Esophagus mucosa (tissue), 1 donor: ENCODE measurements at regions not wholly inside any gene's neighbourhood (a gene's known extent, or its start where the extent isn't known, plus 50 kb on each side); places are given as distances from the start of the nearest gene placed in this dataset.
"Not testable (repeated sequence)": the region's sequence is repeated elsewhere in the genome, so short reads cannot be mapped to it uniquely, and the experiment has no call there.

Experiments
- ATAC-seq: fragments of 200-7000 bp; cut with Tn5 transposase; one replicate; pipeline ENCODE4 v1.9.1; 2020
- donor health status: DM: yes; HTN: yes; CAD: no.

DNA sequence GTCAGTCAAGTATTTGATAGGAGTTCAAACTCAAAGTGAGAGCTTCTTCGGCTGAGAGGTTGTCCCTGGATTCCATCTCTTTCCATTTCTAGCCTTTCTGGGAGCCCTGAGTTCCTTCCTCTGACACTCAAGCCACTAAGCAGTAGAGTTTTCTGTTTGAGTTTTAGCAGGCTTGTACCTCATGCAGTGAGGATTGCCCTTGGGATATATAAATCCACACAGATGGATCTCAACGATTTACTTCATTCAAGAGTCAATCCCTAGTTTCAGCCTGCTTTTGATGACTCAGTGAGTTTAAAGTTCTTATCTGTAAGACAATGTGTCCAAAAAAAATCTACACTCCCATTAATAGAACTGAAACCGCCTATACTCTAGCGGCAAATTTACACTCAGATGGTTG lies 2240.9 kb upstream of the WWC1 start:
- no peak for ATAC-seq

DNA sequence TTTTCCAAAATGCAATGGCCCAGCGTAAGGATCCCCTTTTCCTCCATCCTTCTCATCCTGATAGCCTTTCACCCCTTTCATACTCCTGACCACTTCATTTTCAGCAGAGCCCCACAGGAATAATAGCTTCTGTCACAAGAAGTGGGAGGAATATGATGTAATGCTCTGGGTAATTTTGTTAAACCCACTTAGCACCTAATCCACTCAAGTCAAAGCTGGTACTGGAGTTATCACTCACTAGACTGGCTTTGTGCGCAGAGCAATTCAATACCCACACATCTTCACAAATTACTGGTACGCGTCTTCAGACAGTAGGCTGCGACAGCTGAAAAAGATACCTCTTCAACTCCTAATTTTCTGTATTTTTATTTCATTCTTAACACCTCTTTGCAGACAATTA lies 2232.8 kb upstream of the WWC1 start:
- ATAC-seq = no peak

DNA sequence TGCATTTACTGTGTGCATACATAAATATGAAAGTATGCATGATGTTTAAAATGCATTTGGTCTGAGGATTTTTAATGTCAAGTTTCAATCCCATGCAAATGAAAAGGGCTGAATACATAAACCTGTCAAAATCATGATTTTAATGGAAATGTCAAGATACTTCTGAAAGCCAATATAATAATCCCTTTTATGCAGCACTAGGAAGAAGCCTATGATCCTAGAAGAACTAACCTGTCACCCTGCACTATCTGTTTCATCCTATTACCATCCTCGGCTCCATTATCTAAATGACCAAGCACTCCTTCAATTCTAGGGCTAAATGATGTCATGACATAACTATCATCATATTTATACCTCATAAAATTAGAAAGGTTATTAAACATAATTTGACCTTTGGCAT lies 2229.4 kb upstream of the WWC1 start:
- ATAC-seq = no peak

GRCh38 chr5:166062719-166063118 lies 2228.7 kb upstream of the WWC1 start:
- ATAC-seq = no peak

- no peak for ATAC-seq
Measured at GRCh38 chr5:166063261-166063660, 2228.2 kb upstream of the WWC1 start.

GRCh38 chr5:166068547-166069335 lies 2222.7 kb upstream of the WWC1 start:
- no peak for ATAC-seq

DNA sequence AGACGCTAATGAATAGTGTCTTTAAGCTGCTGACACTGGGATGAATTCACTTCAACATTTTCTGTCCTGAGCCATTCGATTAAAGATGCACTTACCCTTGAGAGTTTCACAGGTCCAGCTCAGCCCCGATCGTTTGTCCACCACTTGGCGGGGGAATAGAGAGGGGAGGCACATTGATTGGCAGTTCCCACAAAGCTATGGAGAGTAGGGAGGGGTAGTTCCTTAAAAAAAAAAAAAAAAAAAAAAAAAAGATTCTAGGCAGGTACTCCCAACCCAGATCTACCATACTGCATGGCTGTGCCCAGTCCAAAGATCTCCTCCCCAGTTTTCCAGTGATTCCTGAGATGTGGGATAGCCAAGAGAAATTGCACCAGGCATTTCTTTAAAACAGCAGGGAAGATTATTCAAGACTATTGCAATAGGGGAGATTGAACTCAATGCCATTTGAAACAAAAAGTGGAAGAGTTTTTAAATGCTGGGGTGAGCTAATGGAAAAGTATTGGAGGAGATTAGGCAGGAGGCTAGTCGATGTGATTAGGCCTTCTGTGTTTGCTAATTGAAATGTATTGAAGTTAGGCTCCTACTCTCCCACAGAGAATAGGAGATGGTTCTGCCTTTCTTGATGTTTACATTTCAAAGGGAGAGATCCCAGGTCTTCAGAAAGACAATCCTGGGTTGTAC lies 2217.4 kb upstream of the WWC1 start:
- ATAC-seq = no peak

DNA sequence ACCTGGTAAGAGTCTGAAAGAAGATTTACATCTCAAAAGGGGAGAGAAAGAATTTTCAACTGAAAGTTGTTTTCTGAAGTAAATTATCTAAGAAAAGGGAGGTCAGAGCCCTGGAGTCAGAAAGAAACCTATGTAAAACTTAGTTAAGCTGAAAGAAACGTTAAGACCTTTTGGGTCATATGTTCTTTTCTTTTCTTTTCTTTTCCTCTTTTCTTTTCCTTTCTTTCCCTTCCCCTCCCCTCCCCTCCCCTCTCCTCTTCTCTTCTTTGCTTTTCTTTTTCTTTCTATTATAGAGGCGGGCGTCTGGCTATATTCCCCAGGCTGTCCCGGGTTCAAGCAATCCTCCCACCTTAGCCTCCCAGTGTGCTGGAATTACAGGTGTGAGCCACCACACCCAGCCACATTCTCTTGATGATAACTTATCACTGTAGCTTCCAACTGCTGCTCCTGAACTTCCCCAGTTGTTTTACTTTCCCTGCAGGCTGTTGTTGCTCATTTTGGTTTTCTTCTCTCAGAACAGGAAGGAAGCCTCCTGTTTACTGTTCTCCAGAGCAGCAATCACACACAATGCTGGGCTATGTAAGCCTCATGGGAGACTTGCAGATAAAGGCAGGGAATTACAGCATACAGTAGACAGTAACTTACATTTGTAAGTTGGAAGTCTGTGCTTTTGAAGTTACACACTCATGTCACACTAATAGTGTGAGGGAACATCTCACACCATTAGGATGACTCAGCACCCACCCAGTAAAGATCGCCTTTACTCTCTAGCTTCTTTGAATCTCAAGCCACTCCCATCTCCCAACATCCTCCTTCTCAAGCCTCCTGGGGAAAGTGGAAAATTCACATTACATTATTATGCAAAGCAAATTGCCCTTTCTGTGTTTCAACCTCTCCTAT lies 2216.6 kb upstream of the WWC1 start:
- no peak for ATAC-seq

DNA sequence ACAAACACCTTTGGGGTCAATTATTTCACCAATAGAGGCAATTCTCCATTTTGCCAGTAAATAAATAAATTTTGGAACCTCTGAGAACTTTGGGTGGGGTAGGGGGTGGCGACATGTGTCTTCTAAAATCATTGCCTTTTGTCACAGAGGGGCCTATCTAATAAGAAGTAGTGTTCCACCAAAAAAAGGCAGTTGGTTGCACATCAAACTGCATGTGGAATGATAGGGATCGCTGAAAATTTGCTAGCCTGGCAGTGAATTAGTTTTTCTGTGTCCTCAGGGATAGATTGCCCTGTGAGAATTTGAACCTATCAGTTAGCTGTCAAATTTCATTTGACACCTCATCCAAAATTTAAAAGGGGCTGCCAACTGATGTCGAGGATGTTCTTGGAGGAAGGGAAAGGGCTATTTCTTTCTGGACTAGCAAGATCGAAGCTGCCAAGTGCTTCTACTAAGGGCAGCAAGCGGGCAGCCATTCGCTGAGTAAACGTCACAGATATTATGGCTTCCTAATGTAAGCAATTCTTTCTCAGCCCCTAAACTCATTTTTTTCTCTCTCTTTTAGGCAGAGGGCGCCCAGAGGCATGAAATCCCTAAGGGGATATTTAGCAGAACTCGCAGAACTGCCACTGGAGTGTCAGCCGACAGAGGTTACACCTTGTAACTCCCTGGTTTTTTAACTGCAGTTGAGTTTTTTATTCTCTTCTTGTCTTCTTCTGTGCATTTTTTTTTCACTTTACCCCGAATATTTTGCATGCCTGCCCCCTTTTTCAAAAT lies 2208.1 kb upstream of the WWC1 start:
- no peak for ATAC-seq

DNA sequence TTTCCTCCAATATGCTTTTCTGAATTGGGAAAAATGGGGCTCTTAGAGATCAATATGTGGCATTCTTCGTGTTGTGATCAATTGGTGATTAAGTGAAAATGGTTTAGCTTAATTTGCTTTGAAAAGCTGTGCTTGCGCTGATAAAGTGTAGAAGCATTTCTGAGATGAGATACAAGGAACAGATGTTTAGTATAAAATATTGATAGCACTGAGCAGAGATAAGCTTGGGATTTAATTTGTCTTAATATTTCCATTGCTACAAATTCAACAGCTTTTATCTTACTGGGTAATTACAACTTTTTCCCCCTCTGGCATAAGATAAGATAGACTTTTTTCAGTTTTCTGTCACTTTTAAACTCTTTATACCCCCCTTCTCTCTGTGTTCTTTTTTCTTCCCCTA lies 2204.9 kb upstream of the WWC1 start:
- ATAC-seq = no peak

DNA sequence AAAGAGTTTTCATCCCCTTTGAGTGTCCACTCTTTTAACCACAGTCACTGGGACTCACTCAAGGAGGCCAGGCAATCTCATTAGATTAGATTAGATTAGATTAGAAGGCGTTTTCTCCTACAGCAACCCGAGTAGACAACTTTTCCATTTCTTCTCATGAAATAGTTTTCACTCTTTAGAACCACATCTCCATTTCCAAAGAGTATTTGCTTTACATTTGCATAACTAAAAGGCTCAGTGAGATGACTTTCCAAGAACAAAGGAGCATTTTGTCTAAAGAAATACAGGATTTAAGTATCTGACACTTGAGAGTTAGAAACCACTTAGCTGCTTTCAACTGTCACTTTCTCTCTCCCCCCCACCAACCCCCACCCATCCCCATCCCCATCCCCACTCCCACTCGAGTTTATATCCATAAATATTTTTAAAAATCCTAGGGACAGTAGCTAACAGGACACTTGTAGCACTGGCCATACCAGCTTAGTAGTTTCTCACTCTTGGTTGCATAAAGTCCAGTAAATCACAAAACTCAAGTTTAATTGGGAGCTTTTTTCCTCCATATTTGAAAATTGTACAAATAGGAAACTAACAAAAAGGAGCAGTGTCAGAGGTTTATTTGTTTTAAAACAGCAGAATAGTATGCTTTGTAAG lies 2202.9 kb upstream of the WWC1 start:
- no peak for ATAC-seq

- ATAC-seq = no peak
Measured at GRCh38 chr5:166091931-166092330, 2199.5 kb upstream of the WWC1 start.

DNA sequence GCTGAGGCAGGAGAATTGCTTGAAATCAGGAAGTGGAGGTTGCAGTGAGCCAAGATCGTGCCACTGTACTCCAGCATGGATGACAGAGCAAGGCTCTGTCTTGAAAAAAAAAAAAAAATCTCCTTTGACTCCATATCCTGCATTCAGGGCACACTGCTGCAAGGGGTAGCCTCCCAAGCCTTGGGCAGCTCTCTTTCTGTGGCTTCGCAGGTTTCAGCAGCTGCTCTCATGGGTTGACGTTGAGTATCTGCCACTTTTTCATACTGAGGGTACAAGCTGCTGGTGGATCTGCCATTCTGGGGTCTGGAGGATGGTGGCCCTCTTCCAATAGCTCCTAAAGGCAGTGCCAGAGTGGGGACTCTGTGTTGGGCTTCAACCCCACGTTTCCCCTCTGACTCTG lies 2198.1 kb upstream of the WWC1 start:
- ATAC-seq = no peak

- no peak for ATAC-seq
Measured at GRCh38 chr5:166102947-166103346, 2188.5 kb upstream of the WWC1 start.

GRCh38 chr5:166111021-166111420 lies 2180.4 kb upstream of the WWC1 start:
- ATAC-seq = no peak

DNA sequence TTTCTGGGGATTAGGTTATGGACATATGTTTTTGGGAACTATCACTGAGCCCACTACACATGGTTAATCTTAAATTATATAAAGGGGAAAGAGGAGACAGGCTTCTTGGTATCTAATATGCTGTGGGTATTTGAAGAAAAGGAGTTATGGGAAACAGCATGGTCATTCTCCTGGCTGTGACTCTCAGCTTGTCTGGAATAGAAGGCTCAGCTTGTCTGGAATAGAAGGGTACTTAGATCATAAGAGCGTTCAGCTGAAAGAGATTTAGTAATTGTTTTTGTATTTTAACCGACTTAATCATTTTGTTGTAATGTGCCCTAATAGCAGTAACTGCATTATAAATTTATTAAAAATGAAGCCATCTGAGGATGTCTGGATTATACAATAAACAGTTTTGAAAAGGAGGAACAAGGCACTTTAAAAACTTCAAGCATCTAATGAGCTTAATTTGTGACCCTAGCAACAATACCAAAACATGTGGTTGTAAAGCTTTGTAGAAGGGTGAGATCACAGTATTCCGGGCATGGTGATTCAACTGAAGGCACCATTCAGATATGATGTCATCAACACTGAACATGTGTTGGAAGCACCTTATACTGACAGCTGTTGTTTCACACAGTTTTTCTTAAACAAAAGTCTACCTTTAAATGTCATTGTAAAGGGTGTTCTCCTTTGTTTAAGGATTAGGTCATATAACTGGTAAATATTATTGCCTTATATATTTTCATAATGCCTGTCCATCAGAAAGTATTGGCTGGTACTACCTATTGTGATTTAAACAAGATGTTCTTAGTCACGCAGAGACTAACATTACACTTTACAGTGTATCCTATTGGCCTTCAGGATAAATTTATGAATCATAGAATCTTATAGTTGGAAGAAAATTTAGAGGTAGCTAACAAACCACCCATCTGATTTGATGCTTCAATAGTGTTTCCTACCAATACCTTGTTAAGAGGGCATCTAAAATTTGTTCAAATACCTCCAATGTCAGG lies 2174.1 kb upstream of the WWC1 start:
- ATAC-seq = no peak

- ATAC-seq = no peak
Measured at GRCh38 chr5:166119506-166119905, 2171.9 kb upstream of the WWC1 start.

- ATAC-seq = no peak
Measured at GRCh38 chr5:166123717-166124116, 2167.7 kb upstream of the WWC1 start.

DNA sequence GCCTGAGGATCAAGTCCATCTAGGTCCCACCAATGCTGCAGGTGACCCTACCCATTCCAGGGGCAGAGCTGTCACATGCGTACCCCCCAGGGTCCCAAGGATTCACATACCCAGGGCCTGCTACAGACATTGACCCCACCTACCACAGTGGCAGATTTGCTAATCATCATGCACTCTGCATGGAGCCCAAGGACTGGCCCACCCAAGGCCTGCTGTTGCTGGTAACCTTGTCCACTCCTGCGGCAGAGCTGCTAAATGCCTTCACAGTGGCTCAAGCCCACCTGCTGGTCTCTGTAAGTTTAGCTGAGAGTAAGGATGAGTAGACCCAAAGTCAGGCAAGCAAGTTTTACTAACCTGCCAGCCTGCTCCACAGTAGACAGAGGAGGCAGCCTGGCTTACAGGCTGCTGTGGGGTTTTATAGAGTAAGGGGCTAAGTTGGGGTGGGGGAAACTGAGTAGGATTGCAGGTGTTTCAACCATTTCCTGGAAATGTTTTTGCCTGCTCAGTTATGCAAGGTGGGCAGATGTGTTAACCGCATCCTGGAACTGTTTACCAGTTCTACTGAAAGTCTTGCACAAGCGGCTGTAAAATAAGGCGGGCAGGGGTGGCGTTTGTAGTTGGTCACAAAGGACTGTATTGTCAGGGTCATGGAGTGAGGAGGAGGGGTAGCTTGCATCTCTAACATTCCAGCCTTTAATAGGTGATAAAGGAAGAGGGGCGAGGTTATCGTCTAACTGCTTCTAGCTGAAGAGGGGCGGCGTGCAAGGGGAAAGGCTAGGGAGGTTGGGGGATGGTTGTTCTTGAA lies 2163.5 kb upstream of the WWC1 start:
- ATAC-seq = no peak

DNA sequence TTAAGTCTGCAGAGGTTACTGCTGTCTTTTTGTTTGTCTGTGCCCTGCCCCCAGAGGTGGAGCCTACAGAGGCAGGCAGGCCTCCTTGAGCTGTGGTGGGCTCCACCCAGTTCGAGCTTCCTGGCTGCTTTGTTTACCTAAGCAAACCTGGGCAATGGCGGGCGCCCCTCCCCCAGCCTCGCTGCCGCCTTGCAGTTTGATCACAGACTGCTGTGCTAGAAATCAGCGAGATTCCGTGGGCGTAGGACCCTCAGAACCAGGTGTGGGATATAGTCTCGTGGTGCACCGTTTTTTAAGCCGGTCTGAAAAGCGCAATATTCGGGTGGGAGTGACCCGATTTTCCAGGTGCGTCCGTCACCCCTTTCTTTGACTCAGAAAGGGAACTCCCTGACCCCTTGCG lies 2146.3 kb upstream of the WWC1 start:
- ATAC-seq = not testable (repeated sequence)
